NT2/D1 (cell line): ENCODE measurements at regions not wholly inside any gene's neighbourhood (a gene's known extent, or its start where the extent isn't known, plus 50 kb on each side); places are given as distances from the start of the nearest gene placed in this dataset.

Experiments used
- SUZ12 ChIP-seq: IDR thresholded peaks from 2 replicates; pipeline ENCODE4 v1.6.1; 2011; ENCODE audit not compliant: insufficient read length, insufficient read depth; ENCODE audit errors: extremely low read depth
- YY1 ChIP-seq: IDR thresholded peaks from 2 replicates; pipeline ENCODE4 v1.6.1; 2011; ENCODE audit not compliant: insufficient read length, insufficient read depth
- ZNF274 ChIP-seq: IDR thresholded peaks from 2 replicates; pipeline ENCODE4 v1.6.1; 2011; ENCODE audit warnings: mild to moderate bottlenecking, low read depth, low read length

DNA sequence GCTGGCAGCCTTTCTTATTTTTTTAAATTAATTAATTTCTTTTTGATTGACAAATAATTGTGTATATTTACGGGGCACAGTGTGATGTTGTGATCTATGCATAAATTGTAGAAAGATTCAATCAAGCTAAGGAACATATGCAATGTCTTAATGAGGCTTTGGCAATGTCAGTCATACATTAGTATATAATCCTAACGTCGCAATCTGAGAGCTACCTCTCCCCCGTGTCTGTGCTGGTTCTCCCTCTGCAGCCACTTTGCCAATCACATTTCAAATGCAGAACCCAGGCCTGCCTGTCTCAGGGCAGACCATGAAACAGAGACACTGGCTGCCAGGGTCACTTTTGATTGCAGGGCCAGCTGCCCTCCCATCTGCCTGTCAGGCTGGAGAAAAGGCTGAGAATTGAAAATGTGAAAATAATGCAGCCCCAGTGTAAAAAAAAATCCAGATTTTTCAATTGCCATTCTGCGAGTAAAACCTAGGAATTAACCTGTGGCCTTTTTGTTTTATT, 56.3 kb downstream of the SLC24A2 start:
- TF ChIP-seq YY1 = no peak
- no peak for TF ChIP-seq ZNF274
- TF ChIP-seq SUZ12 = no peak
